IMR-90 (cell line): ENCODE measurements at regions not wholly inside any gene's neighbourhood (a gene's known extent, or its start where the extent isn't known, plus 50 kb on each side); places are given as distances from the start of the nearest gene placed in this dataset.

Experiments
- ATAC-seq: fragments of 200-7000 bp; cut with Tn5 transposase; 2 replicates; pipeline ENCODE4 v1.9.1; 2020; ENCODE audit warnings: low read depth, mild to moderate bottlenecking, moderate library complexity
- BruUV-seq: library from RNA; stranded (reverse); fragments of 400-500 nt; replicated peaks from 2 replicates; lab custom pipeline; 2021; lab: Mats Ljungman, UMichigan
- CTCF ChIA-PET: fragments of 300-600 bp; formaldehyde crosslinking; extraction: SDS; loops from one replicate; lab custom pipeline; 2021; ENCODE audit warnings: antibody characterized with exemption; lab: Yijun Ruan, JAX
- POLR2A ChIA-PET: fragments of 300-600 bp; sonication (Branson Sonifier 250); formaldehyde crosslinking; loops from one replicate; lab custom pipeline; 2022; ENCODE audit warnings: antibody characterized with exemption; ENCODE audit not compliant: unreplicated experiment; lab: Charles Lee
- DNase-seq: peaks from one replicate; pipeline ENCODE4 v3.0.0; 2013
- H2AFZ ChIP-seq: replicated peaks from 2 replicates; pipeline ENCODE3; 2013; ENCODE audit warnings: low read length, mild to moderate bottlenecking; ENCODE audit not compliant: poor library complexity
- H2AK5ac ChIP-seq: 2 replicates; pipeline ENCODE4 v1.6.1; 2013; ENCODE audit warnings: low read depth, low read length, inconsistent platforms
- H2AK9ac ChIP-seq: replicated peaks from 2 replicates; pipeline ENCODE3; 2013; ENCODE audit warnings: mild to moderate bottlenecking, low read depth, low read length, moderate library complexity; ENCODE audit not compliant: poor library complexity
- H2BK120ac ChIP-seq: 2 replicates; pipeline ENCODE4 v1.6.1; 2013; ENCODE audit warnings: low read depth, low read length, inconsistent platforms
- H2BK15ac ChIP-seq: 3 replicates; pipeline ENCODE4 v1.6.1; 2013; ENCODE audit warnings: low read depth, low read length, inconsistent platforms
- H2BK20ac ChIP-seq: 2 replicates; pipeline ENCODE4 v1.6.1; 2013; ENCODE audit warnings: low read depth, mild to moderate bottlenecking, inconsistent platforms, low read length, moderate library complexity
- H2BK5ac ChIP-seq: 2 replicates; pipeline ENCODE4 v1.6.1; 2013; ENCODE audit warnings: mild to moderate bottlenecking, low read depth, low read length, inconsistent platforms; ENCODE audit not compliant: poor library complexity, severe bottlenecking
- H3K14ac ChIP-seq: replicated peaks from 2 replicates; pipeline ENCODE4 v1.6.1; 2013; ENCODE audit warnings: low read depth, low read length, inconsistent platforms
- H3K18ac ChIP-seq: 2 replicates; pipeline ENCODE4 v1.6.1; 2013; ENCODE audit warnings: low read depth, low read length, control low read depth
- H3K23ac ChIP-seq: 2 replicates; pipeline ENCODE4 v1.6.1; 2013; ENCODE audit warnings: low read depth, low read length, inconsistent platforms
- H3K27ac ChIP-seq: 2 replicates; pipeline ENCODE4 v1.5.1; 2013; ENCODE audit warnings: mild to moderate bottlenecking, control low read depth, low read length; ENCODE audit not compliant: insufficient read depth
- H3K27me3 ChIP-seq: 2 replicates; pipeline ENCODE4 v1.6.1; 2013; ENCODE audit warnings: low read length; ENCODE audit not compliant: control insufficient read depth, insufficient read depth
- H3K36me3 ChIP-seq: 2 replicates; pipeline ENCODE4 v1.6.1; 2013; ENCODE audit warnings: low read length, mixed read lengths; ENCODE audit not compliant: control insufficient read depth, insufficient read depth
- H3K4ac ChIP-seq: 2 replicates; pipeline ENCODE4 v1.6.1; 2013; ENCODE audit warnings: low read depth, low read length, inconsistent platforms
- H3K4me1 ChIP-seq: 2 replicates; pipeline ENCODE4 v1.6.1; 2013; ENCODE audit warnings: low read length, mixed read lengths; ENCODE audit not compliant: control insufficient read depth, insufficient read depth
- H3K4me2 ChIP-seq: 2 replicates; pipeline ENCODE4 v1.6.1; 2013; ENCODE audit warnings: low read depth, mild to moderate bottlenecking, control low read depth, low read length, moderate library complexity
- H3K4me3 ChIP-seq: 2 replicates; pipeline ENCODE4 v1.5.1; 2013; ENCODE audit warnings: low read depth, mild to moderate bottlenecking, control low read depth, low read length, moderate library complexity; ENCODE audit not compliant: insufficient read depth
- H3K56ac ChIP-seq: 2 replicates; pipeline ENCODE4 v1.6.1; 2013; ENCODE audit warnings: low read length, inconsistent platforms; ENCODE audit not compliant: insufficient read depth; ENCODE audit errors: extremely low read depth
- H3K79me1 ChIP-seq, 2 experiments: 2 replicates each; pipeline ENCODE4 v1.6.1; 2013; ENCODE audit warnings: low read length in 2 of 2, inconsistent platforms in 1 of 2, low read depth in 1 of 2
- H3K9ac ChIP-seq: 2 replicates; pipeline ENCODE4 v1.6.1; 2013; ENCODE audit warnings: low read depth, low read length, control low read depth
- H3K9me1 ChIP-seq: 2 replicates; pipeline ENCODE4 v1.6.1; 2013; ENCODE audit warnings: low read length, inconsistent platforms; ENCODE audit not compliant: insufficient read depth
- H3K9me3 ChIP-seq: 2 replicates; pipeline ENCODE4 v1.6.1; 2013; ENCODE audit warnings: low read length; ENCODE audit not compliant: control insufficient read depth, insufficient read depth
- H4K20me1 ChIP-seq: 2 replicates; pipeline ENCODE4 v1.6.1; 2013; ENCODE audit warnings: low read length, inconsistent platforms; ENCODE audit not compliant: insufficient read depth
- H4K5ac ChIP-seq: 2 replicates; pipeline ENCODE4 v1.6.1; 2013; ENCODE audit warnings: mild to moderate bottlenecking, low read depth, low read length, control low read depth
- H4K8ac ChIP-seq, 2 experiments: 2 replicates each; pipeline ENCODE4 v1.6.1; 2013; ENCODE audit warnings: low read depth in 2 of 2, low read length in 2 of 2, control low read depth in 1 of 2, inconsistent platforms in 1 of 2
- H4K91ac ChIP-seq: 2 replicates; pipeline ENCODE4 v1.6.1; 2013; ENCODE audit warnings: low read depth, low read length, inconsistent platforms; ENCODE audit not compliant: insufficient read depth
- BHLHE40 ChIP-seq: fragments of 150-350 bp; IDR thresholded peaks from 2 replicates; pipeline ENCODE4 v1.6.1; 2016; ENCODE audit warnings: mild to moderate bottlenecking, low read depth, low read length
- CEBPB ChIP-seq: IDR thresholded peaks from 2 replicates; pipeline ENCODE4 v1.6.1; 2012; ENCODE audit warnings: low read depth, low read length, improper control_type of control experiment
- CHD1 ChIP-seq: IDR thresholded peaks from 2 replicates; pipeline ENCODE4 v1.6.1; 2012; ENCODE audit warnings: low read depth, low read length, improper control_type of control experiment
- MAFK ChIP-seq: IDR thresholded peaks from 2 replicates; pipeline ENCODE4 v1.6.1; 2012; ENCODE audit warnings: low read depth, low read length, improper control_type of control experiment
- MAZ ChIP-seq: IDR thresholded peaks from 2 replicates; pipeline ENCODE4 v1.6.1; 2012; ENCODE audit warnings: low read depth, mild to moderate bottlenecking, low read length, improper control_type of control experiment, moderate library complexity, borderline replicate concordance
- MXI1 ChIP-seq: IDR thresholded peaks from 2 replicates; pipeline ENCODE4 v1.6.1; 2012; ENCODE audit warnings: low read depth, mild to moderate bottlenecking, low read length, moderate library complexity, borderline replicate concordance
- NFE2L2 ChIP-seq: fragments of 150-350 bp; IDR thresholded peaks from 2 replicates; pipeline ENCODE4 v1.6.1; 2016; ENCODE audit warnings: low read depth, mild to moderate bottlenecking, low read length
- POLR2A ChIP-seq: IDR thresholded peaks from 2 replicates; pipeline ENCODE4 v1.6.1; 2012; ENCODE audit warnings: mild to moderate bottlenecking, low read depth, low read length
- RAD21 ChIP-seq: IDR thresholded peaks from 2 replicates; pipeline ENCODE4 v1.6.1; 2012; ENCODE audit warnings: low read length, improper control_type of control experiment
- RCOR1 ChIP-seq: IDR thresholded peaks from 2 replicates; pipeline ENCODE4 v1.6.1; 2012; ENCODE audit warnings: mild to moderate bottlenecking, low read length, improper control_type of control experiment; ENCODE audit not compliant: insufficient replicate concordance
- RFX5 ChIP-seq: IDR thresholded peaks from 2 replicates; pipeline ENCODE4 v1.8.0; 2012; ENCODE audit warnings: low read depth, mild to moderate bottlenecking, low read length, moderate library complexity
- SMC3 ChIP-seq: fragments of 150-350 bp; IDR thresholded peaks from 2 replicates; pipeline ENCODE4 v1.6.1; 2016; ENCODE audit warnings: low read depth, mild to moderate bottlenecking, antibody characterized with exemption, low read length, moderate library complexity
- USF2 ChIP-seq: fragments of 150-350 bp; IDR thresholded peaks from 2 replicates; pipeline ENCODE4 v1.6.1; 2017; ENCODE audit warnings: mild to moderate bottlenecking, antibody characterized with exemption, low read length, low read depth
- WGBS, 2 experiments: methylation state at CpG; one replicate each; pipeline versions ENCODE4 v1.1.5 to v1.1.7; 2013; ENCODE audit warnings: missing lambda C conversion rate in 2 of 2; ENCODE audit not compliant: insufficient read length in 1 of 2; ENCODE audit errors: extremely low coverage in 2 of 2; 5-methylcytosine and 5-hydroxymethylcytosine counted together
- dilution Hi-C: fragments of 300-500 bp; cut with HindIII; formaldehyde crosslinking; loops from one replicate; pipeline ENCODE4 v1.14.3; 2018; ENCODE audit warnings: low sequenced_read_pairs; ENCODE audit not compliant: unreplicated experiment
- in situ Hi-C: fragments of 300-500 bp; cut with MboI; formaldehyde crosslinking; loops from 3 replicates; pipeline ENCODE4 v1.14.3; 2019; ENCODE audit warnings: low sequenced_read_pairs, inconsistent platforms, mixed read lengths
- intact Hi-C: fragments of 100-400 bp; cut with micrococcal nuclease; formaldehyde crosslinking; loops from 2 replicates; pipeline ENCODE4 v1.10.0; 2022

- Histone ChIP-seq H3K23ac (no peak overlapping the region), H4K8ac (no peak overlapping the region), H3K9me1 (0 out of 2 replicates have a peak, but pooled peaks cover 2% of the 10 kb centered on the region), H3K79me1 (no peaks in the 10 kb centered on the region), H2AK5ac (no peak overlapping the region), H2AFZ (no peak overlapping the region), H2BK5ac (no peak overlapping the region), H2BK20ac (no peak overlapping the region), H3K56ac (no peak overlapping the region), H3K4me3 (no peak overlapping the region), H2AK9ac (no peak overlapping the region), H3K14ac (no peak overlapping the region), H3K4ac (no peak overlapping the region), H3K27ac (no peak overlapping the region), H3K4me2 (no peak overlapping the region), H4K20me1 (no peaks in the 10 kb centered on the region), H4K91ac (no peak overlapping the region), H3K9ac (no peak overlapping the region), H2BK120ac (no peak overlapping the region), H3K4me1 (peaks cover 3% of the 10 kb centered on the region), H3K9me3 (0 out of 2 replicates have a peak, but pooled peaks cover 1% of the 10 kb centered on the region), H3K27me3 (no peaks in the 10 kb centered on the region; the same call in 1 of the 2 replicates), H3K36me3 (peaks cover 5% of the 10 kb centered on the region), H2BK15ac (no peak overlapping the region), H4K5ac (no peak overlapping the region), H3K18ac (no peak overlapping the region)
- no peak for TF ChIP-seq RAD21
- no peak for TF ChIP-seq MAZ
- no peak for TF ChIP-seq NFE2L2
- no peak for TF ChIP-seq USF2
- no peak for TF ChIP-seq RCOR1
- no peak for TF ChIP-seq SMC3
- TF ChIP-seq MXI1 = no peak
- no peak for TF ChIP-seq CHD1
- no peak for TF ChIP-seq BHLHE40
- TF ChIP-seq MAFK = no peak
- TF ChIP-seq RFX5 = no peak
- no peak for TF ChIP-seq POLR2A
- TF ChIP-seq CEBPB = no peak
- no TSS peak for BruUV-seq
- DNase-seq (no peak), ATAC-seq (no peak)
- WGBS, 2 experiments = no CpG with 5 or more reads among the region's 4 CpGs
- in situ Hi-C loops = no loop called here
- intact Hi-C loops = no loop called here
- CTCF ChIA-PET = no interaction called here
- dilution Hi-C loops = no loop called here
- POLR2A ChIA-PET = interaction anchor here (0.6 kb wide), 1 partner anchor 10 kb away, joined by 4 read pairs; no protein-coding TSS in a partner anchor
Observed at GRCh38 chr3:124431331-124431994, 298.8 kb upstream of the UMPS start.
